ENCODE measurements at regions not wholly inside any gene's neighbourhood (a gene's known extent, or its start where the extent isn't known, plus 50 kb on each side); places are given as distances from the start of the nearest gene placed in this dataset.
"Not testable (repeated sequence)": the region's sequence is repeated elsewhere in the genome, so short reads cannot be mapped to it uniquely, and the experiment has no call there.

DNA sequence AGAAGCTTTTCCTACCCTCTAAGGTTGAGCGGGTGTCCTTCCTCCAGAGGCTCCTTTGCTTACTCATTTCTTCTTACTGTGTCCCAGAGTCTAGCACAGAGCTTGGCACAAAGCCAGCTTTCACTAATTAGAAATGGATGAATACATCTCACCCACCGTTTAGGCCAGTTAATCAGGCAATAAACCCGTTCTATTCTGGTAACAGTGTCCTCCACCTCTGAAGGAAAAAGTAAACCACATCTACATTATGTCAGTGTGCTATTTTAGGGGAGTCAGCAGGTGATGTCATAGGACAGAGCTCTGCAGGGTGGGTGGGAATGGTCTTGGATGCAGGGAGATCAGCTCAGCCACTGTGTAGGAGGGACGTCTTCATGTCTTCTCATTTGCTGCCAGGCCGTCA is 109.2 kb downstream of the OSTF1 start:
- no peak for DNase-seq (ENCODE audit: insufficient read length, low spot score)
- no peak for FAIRE-seq

DNA sequence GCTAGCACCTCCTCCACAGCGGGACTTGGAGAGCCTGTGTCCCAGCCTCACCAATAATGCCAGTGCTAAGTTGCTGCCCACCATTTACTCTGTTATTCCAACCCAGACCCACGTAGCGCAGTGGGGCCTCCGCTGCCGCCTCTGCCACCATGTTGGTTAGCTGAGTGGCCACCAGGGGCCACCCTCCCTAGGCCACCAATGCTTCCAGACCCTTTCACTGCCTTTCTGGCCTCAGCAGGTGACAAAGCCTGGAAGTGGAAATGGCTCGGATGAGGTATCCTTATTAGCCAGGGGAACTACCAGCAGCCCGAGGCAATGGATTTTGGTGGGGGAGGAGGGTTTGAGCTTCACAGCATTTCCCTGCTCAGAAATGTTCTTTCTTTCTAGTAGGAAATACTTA is 110.1 kb downstream of the OSTF1 start:
- DNase-seq (ENCODE audit: insufficient read length, low spot score): no peak
- no peak for FAIRE-seq

DNA sequence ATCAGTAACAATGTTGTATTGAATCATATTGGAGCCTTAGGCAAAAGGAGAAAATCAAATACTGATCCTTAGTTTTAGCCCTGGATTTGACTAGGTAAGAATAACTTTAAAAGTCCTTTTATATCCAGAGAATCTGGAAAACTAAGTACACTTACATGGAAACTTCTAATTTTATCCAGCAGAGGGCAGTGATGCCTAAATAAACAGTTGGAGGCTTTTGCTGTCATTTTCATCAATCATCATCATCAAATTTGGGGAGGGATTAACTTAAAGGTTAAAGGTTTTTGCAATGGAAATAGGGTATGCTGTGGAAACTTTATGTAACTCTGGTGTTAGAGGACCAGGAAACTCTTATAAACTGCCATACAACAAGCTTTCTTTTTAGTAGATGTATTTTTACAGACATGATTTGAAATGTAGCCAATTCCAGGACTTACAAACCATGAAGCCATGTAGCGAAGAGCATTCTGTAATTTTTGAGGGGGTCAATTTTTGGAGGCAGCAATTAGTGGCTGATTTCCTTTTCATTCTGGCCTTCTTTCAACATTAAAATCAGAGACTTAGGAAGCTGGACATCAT is 112.7 kb downstream of the OSTF1 start:
- DNase-seq (ENCODE audit: insufficient read length, low spot score) (peak; percentile 11), FAIRE-seq (no peak)

DNA sequence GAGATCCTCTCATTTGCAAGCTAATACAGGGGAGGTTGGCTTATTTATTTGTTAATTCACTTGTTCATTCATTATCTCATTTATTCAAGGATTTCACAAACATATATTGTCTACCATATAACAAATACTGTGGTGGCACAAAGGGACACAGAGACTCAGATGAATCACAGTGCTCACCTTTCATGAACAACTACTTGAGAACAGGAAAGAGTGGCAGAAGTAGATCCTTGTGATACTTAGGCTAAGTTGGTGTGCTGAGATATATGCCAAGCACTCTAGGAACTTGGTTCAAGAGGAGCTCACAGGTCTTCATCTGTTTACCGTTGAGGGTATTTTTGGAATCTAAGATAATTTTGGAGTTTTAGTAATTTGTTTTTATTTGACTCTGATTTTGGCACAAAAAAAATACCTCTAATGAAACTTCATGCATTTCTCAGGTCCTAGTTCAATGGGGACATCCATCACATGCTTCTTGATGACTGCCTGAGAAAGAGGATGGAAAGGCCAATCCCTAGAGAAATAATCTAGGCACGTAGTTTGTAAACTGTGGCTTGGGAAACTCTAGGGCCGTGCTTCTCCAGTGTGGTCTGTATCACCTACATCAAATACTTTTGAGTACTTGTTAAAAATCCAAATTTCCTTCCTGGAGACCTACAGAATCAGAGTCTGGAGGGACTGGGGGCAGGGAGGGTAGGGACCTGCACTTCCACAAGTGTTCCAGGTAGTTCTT is 113.3 kb downstream of the OSTF1 start:
- FAIRE-seq (no peak), DNase-seq (ENCODE audit: insufficient read length, low spot score) (no peak)

DNA sequence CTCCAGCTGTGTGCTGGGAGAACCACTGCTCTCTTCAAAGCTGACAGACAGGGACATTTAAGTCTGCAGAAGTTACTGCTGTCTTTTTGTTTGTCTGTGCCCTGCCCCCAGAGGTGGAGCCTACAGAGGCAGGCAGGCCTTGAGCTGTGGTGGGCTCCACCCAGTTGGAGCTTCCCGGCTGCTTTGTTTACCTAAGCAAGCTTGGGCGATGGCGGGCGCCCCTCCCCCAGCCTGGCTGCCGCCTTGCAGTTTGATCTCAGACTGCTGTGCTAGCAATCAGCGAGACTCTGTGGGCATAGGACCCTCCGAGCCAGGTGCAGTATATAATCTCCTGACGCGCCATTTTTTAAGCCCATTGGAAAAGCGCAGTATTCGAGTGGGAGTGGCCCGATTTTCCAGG is 119.7 kb downstream of the OSTF1 start:
- not testable (repeated sequence) for FAIRE-seq; DNase-seq (ENCODE audit: insufficient read length, low spot score)

DNA sequence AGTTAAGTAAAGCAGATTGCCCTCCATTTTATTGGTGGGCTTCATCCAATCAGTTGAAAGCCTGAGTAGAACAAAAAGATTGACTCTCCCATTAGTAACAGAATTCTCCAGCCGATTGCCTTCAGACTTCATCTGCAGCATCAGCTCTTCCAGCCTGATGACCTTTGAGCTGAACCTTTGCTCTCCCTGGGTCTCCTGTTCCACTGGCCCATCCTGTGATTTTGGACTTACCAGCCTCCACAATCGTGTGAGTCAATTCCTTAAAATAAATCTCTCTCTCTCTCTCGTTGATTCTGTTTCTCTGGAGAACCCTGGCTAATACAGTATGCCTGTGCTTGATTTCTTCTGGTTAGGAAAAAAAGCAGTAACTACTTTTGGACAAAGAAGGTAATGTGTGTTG is 121.9 kb downstream of the OSTF1 start:
- FAIRE-seq (no peak), DNase-seq (ENCODE audit: insufficient read length, low spot score) (no peak)

DNA sequence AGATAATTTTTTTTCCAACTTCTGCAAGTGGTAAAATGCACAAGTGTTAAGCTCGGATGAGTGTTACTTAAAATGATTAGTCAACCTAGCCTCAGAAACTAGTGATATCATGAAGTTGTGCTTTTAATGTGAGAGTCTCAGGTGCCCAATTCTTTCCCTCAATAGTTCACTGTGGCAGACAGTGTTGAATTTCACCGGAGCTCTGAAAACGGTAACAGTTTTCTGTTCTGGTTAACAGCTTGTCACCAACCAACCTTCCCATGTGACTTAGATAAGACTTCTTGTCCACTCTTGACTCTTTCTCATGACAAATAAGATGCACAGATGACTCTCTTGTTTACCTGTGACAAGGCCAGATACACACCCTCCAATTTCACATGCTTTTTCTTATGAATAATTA is 125.5 kb downstream of the OSTF1 start:
- DNase-seq (ENCODE audit: insufficient read length, low spot score) (no peak), FAIRE-seq (no peak)

DNA sequence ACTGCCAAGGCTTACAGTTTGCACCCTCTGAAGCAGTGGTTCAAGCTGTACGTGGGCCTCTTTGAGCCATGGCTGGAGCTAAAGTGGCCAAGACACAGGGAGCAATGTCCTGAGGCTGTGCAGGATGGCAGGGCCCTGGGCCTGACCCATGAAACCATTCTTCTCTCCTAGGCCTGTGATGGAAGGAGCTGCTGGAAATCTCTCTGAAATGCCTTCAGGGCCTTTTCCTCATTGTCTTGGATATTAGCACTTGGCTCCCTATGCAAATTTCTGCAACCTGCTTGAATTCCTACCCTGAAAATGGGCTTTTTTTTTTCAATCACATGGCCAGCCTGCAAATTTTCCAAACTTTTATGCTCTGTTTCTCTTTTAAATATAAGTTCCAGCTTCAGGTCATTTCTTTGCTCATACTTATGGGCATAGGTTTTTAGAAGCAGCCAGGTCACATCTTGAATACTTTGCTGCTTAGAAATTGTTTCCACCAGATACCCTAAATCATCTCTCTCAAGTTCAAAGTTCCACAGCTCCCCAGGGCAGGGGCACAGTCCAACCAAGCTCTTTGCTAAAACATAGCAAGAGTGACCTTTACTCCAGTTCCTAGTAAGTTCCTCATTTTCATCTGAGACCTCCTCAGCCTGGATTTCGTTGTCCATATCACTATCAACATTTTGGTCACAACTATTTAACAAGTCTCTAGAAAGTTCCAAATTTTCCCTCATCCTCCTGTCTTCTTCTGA is 138.3 kb downstream of the OSTF1 start:
- FAIRE-seq (no peak), DNase-seq (ENCODE audit: insufficient read length, low spot score) (no peak)

DNA sequence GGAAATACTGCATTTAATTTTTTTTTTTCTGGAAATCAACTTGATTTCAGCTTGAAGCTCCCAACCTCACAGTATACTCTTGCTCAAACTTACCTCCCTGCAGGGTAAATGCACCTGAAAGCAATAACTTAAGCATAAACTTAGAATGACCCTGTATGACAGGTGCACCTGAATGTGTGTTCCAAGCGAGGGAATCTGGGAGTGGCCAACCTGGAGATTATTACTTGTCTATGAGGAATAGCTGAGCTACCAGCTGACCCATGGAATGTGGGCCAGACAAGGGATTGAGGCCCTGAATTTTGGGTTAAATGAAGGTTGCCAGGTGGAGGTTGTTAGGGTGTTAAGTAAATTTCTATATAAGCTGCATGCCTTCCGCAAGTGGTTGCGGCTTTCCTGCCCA is 140.6 kb downstream of the OSTF1 start:
- FAIRE-seq: no peak

DNA sequence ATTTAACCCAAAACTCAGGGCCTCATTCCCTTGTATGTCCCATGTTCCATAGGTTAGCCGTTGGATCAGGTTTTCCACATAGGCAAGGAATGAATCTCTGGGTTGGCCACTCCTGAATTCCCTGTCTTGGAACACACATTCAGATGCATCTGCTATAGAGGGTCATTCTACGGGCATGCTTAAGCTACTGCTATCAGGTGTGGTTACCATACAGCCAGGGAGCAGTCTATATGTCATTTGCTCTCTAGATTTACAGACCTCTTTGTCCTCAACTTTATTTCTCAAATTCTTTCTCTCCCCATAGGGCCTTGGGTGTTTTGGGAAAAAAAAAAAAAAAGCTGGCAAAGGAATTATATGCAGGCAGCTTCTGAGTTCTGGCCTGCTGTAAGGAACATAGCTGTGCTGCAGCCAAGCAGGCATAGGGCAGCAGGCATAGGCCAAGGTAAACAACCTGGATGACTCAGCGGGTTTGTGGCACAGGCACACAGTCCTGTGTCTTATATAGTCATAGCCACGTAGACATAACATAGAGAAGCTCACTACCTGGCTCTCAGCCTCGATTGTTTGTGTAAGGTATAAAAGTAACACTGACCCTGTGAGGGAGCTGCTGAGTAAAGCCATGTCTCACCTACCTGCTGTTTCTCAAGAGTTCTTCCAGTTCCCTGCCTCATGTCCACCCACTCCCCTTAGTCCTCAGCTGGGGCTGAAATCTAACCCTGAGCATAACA is 141.5 kb downstream of the OSTF1 start:
- DNase-seq (ENCODE audit: insufficient read length, low spot score) (no peak), FAIRE-seq (no peak)

More for the DNA sequence above, 140.6 kb downstream of the OSTF1 start:
- no peak for DNase-seq (ENCODE audit: insufficient read length, low spot score)

DNA sequence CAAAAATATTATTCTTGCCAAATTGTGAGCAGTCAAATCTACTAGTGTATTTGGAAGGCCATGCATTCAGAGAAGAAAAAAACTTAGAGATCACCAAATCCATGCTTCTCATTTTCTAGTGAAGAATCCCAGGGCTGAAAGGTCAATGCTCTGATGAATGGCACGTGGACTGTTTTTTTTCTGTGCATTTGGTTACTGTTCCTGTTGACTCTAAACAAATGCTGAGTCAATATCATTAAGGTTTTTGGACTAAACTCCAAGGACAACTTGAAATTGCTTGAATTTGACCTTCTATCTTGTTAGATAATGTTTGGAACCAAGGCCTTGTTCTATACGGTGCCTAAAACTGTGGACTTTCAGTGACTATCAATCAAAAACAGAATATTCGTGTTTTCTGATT is 142.2 kb downstream of the OSTF1 start:
- DNase-seq (ENCODE audit: insufficient read length, low spot score): no peak
- FAIRE-seq: no peak

DNA sequence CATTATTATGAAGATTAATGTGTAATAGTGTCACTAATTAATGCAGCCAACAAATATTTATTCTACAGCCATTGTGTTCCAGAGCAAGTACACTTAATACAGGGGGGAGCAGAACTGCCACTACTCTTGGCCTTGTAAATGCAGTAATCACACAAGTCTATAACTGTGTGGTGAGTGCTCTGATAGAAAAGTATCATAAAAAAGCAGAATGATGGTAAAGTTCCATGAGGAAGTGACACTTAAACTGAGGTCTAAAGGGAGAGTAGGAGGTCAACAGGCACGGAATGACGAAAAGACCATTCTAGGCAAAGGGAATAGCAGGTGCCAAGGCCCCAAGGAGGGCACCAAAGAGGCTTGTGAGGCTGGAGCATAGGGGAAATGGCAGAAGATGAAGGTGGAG is 142.9 kb downstream of the OSTF1 start:
- DNase-seq (ENCODE audit: insufficient read length, low spot score) (no peak), FAIRE-seq (no peak)

DNA sequence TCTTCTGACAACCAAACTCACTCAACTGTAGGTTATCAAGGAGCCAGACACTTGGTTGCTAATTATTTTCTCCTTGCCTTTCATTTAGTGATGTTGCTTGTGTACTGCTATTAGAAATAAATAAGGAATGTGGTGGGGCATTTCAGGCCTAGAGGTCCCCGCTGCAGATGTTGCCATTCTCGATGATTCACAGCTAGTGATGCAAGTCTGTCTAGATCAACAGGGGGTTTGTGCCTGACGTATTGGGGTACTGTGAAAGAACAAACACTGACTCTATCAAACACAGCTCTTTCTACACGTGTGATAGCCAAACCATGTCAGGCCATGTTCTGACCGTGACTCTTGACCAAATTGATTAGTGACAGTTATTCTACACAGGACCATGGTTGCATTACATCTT is 144.7 kb downstream of the OSTF1 start:
- FAIRE-seq (no peak), DNase-seq (ENCODE audit: insufficient read length, low spot score) (no peak)

DNA sequence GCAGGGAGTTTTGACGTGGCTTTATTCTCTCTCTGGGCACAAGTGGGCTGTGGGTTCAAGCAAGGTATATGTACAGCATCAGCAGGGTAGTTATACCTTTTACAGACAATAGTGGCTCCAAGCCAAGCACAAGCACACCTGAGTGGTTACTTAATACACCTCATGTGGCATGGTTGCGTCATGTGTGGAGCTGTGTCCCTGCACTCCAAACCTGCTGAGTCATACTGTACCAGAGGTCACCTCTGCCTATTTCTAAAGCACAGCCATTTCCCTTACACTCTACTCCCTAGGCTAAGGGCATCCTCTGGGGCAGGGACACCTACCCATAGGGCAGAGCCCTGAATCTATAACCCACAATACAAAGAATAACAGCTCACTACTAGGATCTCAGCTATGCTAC is 147.3 kb downstream of the OSTF1 start:
- FAIRE-seq: no peak
- DNase-seq (ENCODE audit: insufficient read length, low spot score): no peak

DNA sequence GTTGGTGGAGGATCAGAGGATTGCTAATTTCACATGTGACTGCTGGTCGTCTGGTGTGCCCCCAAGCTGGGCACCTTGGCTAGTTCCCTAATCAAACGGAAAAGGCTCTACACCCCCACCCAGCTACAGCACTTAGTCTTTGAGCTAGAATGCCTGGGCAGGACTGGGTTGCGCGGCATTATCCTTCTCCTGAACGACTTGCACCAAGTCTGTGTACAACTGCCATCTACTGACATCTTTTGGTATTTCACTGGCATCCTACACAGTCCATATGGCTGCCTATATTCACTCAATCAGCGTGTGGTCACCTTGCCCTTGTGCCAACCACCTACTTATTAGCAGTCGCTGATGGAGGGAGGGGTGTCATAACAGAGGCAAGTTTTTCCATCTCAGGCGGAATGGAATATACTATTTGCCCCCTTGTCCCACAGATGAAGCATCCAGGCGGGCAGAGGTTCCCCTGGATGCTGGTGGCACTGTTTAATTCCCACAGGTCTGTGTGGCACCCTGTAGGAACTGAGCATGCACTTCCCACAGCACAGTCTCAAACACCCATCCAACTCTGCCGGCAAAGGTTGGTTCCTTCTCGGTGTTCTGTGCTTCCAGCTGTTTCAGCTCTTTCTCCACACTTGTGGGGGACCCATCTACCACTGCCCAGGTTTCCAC is 150.1 kb downstream of the OSTF1 start:
- peak; percentile 88 for FAIRE-seq
- DNase-seq (ENCODE audit: insufficient read length, low spot score): peak; percentile 46

DNA sequence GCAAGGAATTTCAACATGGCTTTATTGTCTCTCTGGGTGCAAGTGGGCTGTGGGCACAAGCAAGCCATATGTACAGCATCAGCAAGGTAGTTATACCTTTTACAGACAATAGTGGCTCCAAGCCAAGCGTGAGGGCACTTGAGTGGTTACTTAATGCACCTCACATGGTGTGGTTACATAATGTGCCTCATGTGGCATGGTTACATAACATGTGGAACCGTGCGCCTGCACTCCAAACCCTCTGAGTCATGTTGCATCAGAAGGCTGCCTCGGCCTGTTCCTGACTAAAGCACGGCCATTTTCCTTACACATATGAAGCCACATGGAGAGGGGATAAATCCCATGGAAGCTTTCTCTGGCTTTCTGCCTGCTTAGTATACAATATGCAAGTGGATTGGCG is 150.9 kb downstream of the OSTF1 start:
- no peak for FAIRE-seq
- DNase-seq (ENCODE audit: insufficient read length, low spot score): no peak

DNA sequence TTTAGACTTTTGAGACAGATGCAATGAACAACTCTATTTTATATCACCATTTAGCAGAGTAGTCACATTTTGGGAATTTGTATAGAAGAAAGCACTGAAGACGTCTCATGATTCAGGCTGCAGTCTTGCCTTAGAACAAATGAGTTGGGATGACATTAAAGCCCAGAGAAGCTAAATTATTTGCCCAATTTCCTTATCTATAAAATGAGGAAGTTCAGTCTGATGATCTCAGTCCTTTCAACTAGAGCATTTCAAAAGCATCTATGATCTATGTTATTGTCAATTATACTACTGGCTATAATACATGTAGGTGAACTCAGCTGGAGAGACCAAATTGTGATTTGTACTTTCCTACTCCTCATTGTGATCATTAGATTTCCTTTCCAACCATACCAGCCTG is 154.1 kb downstream of the OSTF1 start:
- FAIRE-seq (no peak), DNase-seq (ENCODE audit: insufficient read length, low spot score) (no peak)

DNA sequence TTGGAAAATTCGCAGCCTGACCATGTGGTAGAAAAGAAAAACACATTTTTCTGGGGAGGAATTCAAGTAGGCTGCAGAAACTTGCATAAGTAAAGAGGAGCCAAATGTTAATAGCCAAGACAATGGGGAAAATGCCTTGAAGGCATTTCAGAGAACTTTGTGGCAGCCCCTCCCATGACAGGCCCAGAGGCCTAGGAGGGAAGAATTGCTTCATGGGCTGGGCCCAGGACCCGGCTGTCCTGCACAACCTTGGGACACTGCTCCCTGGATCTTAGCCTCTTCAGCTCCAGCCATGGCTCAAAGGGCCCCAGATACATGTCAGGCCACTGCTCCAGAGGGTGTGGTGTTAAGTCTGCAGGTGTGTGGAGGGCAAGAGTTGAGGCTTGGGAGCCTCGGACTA is 158.6 kb downstream of the OSTF1 start:
- no peak for FAIRE-seq
- DNase-seq (ENCODE audit: insufficient read length, low spot score): no peak

DNA sequence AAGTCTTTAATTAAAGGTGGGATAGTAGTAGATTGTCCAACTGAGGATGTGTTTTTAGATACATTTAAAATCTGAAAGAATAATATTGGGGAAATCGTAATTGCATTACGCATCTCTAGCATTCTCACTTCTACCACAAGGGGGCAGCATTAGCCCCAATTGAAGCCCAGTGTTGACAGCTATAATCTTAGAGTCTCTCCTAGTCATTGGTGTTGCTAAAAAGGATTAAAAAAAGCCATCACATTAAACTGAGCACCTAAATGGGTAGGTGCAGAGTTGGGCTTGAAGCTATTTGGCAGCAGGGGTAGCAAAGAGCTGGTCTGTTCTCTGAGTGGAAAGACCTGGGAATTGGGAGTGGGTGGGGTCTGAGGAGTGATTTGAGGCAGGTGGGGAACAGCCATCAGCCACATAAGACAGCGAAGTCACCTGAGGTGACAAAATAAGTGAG is 177.2 kb downstream of the OSTF1 start:
- no peak for FAIRE-seq
- peak; percentile 38 for DNase-seq (ENCODE audit: insufficient read length, low spot score)

DNA sequence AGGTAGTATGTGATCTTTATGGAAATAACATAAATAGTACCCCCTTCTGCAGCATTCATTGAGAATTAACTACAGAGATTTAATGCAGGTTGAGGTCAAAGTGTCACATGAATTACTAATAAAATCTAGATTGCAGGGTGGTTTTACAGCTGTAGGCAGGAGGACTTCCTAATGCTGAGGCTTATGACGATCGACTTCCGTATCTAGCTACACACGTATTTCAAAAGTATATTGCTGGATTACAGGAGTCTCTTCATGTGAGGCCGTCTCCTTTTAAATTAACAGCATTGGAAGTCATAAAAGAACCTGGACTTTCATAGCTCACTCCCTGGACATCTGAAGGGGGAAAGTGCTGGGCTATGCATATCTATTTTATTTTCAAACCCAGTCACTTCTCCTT is 180.9 kb downstream of the OSTF1 start:
- no peak for DNase-seq (ENCODE audit: insufficient read length, low spot score)
- FAIRE-seq: no peak

DNA sequence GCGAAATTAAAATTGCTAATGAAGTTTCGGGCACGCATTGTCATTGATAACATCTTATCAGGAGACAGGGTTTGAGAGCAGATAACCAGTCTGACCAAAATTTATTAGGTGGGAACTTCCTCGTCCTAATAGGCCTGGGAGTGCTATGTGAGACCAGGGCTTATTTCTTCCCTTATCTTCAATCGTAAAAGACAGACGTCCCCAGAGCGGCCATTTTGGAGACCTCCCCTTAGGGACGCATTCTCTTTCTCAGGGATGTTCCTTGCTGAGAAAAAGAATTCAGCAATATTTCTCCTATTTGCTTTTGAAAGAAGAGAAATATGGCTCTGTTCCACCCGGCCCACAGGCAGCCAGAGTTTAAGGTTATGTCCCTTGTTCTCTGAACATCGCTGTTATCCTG is 184.7 kb downstream of the OSTF1 start:
- FAIRE-seq; DNase-seq (ENCODE audit: insufficient read length, low spot score): not testable (repeated sequence)

Measured in HTR-8/SVneo (cell line).